Cerebellar nuclear complex (tissue), 1 donor: ENCODE measurements at regions not wholly inside any gene's neighbourhood (a gene's known extent, or its start where the extent isn't known, plus 50 kb on each side); places are given as distances from the start of the nearest gene placed in this dataset.

Experiments
- DNase-seq, 2 experiments: peaks; one replicate each; lab custom pipeline; 2025; lab: John Stamatoyannopoulos, UW

GRCh38 chr2:15793978-15794377 is 146.4 kb upstream of the MYCN start:
- no peak for DNase-seq

- no peak for DNase-seq
These were observed 145.7 kb upstream of the MYCN start for GRCh38 chr2:15794608-15795134.

- no peak for DNase-seq
These were observed 144.9 kb upstream of the MYCN start for GRCh38 chr2:15795426-15795825.

GRCh38 chr2:15796167-15796942 is 144.0 kb upstream of the MYCN start:
- DNase-seq = no peak

GRCh38 chr2:15797231-15797938 is 143.0 kb upstream of the MYCN start:
- no peak for DNase-seq

- no peak for DNase-seq
These were observed 142.4 kb upstream of the MYCN start for GRCh38 chr2:15797939-15798281.

- DNase-seq = no peak
These were observed 141.5 kb upstream of the MYCN start for GRCh38 chr2:15798701-15799431.

GRCh38 chr2:15799432-15799827 is 140.9 kb upstream of the MYCN start:
- DNase-seq = no peak

GRCh38 chr2:15800495-15801329 is 139.6 kb upstream of the MYCN start:
- no peak for DNase-seq

- DNase-seq = no peak
These were observed 138.9 kb upstream of the MYCN start for GRCh38 chr2:15801439-15801838.

- DNase-seq = no peak
These were observed 138.4 kb upstream of the MYCN start for GRCh38 chr2:15801904-15802303.

GRCh38 chr2:15802657-15803542 is 137.4 kb upstream of the MYCN start:
- DNase-seq = no peak

GRCh38 chr2:15803543-15804245 is 136.7 kb upstream of the MYCN start:
- no peak for DNase-seq

GRCh38 chr2:15804246-15804619 is 136.1 kb upstream of the MYCN start:
- DNase-seq = no peak

GRCh38 chr2:15804691-15805090 is 135.7 kb upstream of the MYCN start:
- DNase-seq = no peak

- no peak for DNase-seq
These were observed 135.1 kb upstream of the MYCN start for GRCh38 chr2:15805206-15805605.

GRCh38 chr2:15805772-15806171 is 134.6 kb upstream of the MYCN start:
- DNase-seq = no peak

GRCh38 chr2:15806801-15807417 is 133.4 kb upstream of the MYCN start:
- no peak for DNase-seq

- no peak for DNase-seq
These were observed 132.7 kb upstream of the MYCN start for GRCh38 chr2:15807418-15808203.
